ENCODE measurements at regions not wholly inside any gene's neighbourhood (a gene's known extent, or its start where the extent isn't known, plus 50 kb on each side); places are given as distances from the start of the nearest gene placed in this dataset.

- no peak for ATAC-seq (ENCODE audit: insufficient number of reproducible peaks, low FRiP score, low read depth)
- H3K27ac ChIP-seq, result no peak overlapping the region
- H3K27me3 ChIP-seq (replicated peaks; ENCODE audit: insufficient read depth), result no peaks in the 10 kb centered on the region
- no peaks in the 10 kb centered on the region for H3K4me1 ChIP-seq (ENCODE audit: control insufficient read depth in 1 of 2, low read depth in 2 of 2)
- no peak for DNase-seq (ENCODE audit: low spot score)
- H3K9me3 ChIP-seq, result no peaks in the 10 kb centered on the region
- no peak overlapping the region for H3K4me3 ChIP-seq
- H3K36me3 ChIP-seq, result no peaks in the 10 kb centered on the region
- TF ChIP-seq CTCF (IDR thresholded peaks at IDR 0.05), result no peak
Measured at GRCh38 chr13:62663767-62664166, 1248.1 kb upstream of the PCDH20 start.

- H3K4me1 ChIP-seq (ENCODE audit: control insufficient read depth in 1 of 2, low read depth in 2 of 2), result no peaks in the 10 kb centered on the region
- H3K9me3 ChIP-seq, result no peaks in the 10 kb centered on the region
- ATAC-seq (ENCODE audit: insufficient number of reproducible peaks, low FRiP score, low read depth) (no peak), DNase-seq (ENCODE audit: low spot score) (no peak)
- no peaks in the 10 kb centered on the region for H3K36me3 ChIP-seq
- H3K4me3 ChIP-seq, result no peak overlapping the region
- TF ChIP-seq CTCF (IDR thresholded peaks at IDR 0.05), result no peak
- H3K27ac ChIP-seq, result no peak overlapping the region
- no peaks in the 10 kb centered on the region for H3K27me3 ChIP-seq (replicated peaks; ENCODE audit: insufficient read depth)
Measured at GRCh38 chr13:62659365-62659764, 1243.7 kb upstream of the PCDH20 start.

- Histone ChIP-seq H3K4me3 (no peak overlapping the region), H3K36me3 (no peaks in the 10 kb centered on the region), H3K27me3 (replicated peaks; ENCODE audit: insufficient read depth) (no peaks in the 10 kb centered on the region), H3K27ac (no peak overlapping the region), H3K9me3 (no peaks in the 10 kb centered on the region), H3K4me1 (ENCODE audit: control insufficient read depth in 1 of 2, low read depth in 2 of 2) (no peaks in the 10 kb centered on the region)
- ATAC-seq (ENCODE audit: insufficient number of reproducible peaks, low FRiP score, low read depth), result no peak
- TF ChIP-seq CTCF (IDR thresholded peaks at IDR 0.05), result no peak
- DNase-seq (ENCODE audit: low spot score), result no peak
Measured at GRCh38 chr13:62653371-62653770, 1237.7 kb upstream of the PCDH20 start.

GRCh38 chr13:62643799-62644524, 1228.3 kb upstream of the PCDH20 start:
- no peaks in the 10 kb centered on the region for H3K4me1 ChIP-seq (ENCODE audit: control insufficient read depth in 1 of 2, low read depth in 2 of 2)
- no peaks in the 10 kb centered on the region for H3K9me3 ChIP-seq
- TF ChIP-seq CTCF (IDR thresholded peaks at IDR 0.05), result no peak
- DNase-seq (ENCODE audit: low spot score) (no peak), ATAC-seq (ENCODE audit: insufficient number of reproducible peaks, low FRiP score, low read depth) (no peak)
- no peaks in the 10 kb centered on the region for H3K27me3 ChIP-seq (replicated peaks; ENCODE audit: insufficient read depth)
- H3K27ac ChIP-seq, result no peak overlapping the region
- H3K36me3 ChIP-seq, result no peaks in the 10 kb centered on the region
- H3K4me3 ChIP-seq, result no peak overlapping the region

GRCh38 chr13:62643007-62643483, 1227.4 kb upstream of the PCDH20 start:
- TF ChIP-seq CTCF (IDR thresholded peaks at IDR 0.05), result no peak
- H3K4me3 ChIP-seq, result no peak overlapping the region
- DNase-seq (ENCODE audit: low spot score) (no peak), ATAC-seq (ENCODE audit: insufficient number of reproducible peaks, low FRiP score, low read depth) (no peak)
- no peaks in the 10 kb centered on the region for H3K4me1 ChIP-seq (ENCODE audit: control insufficient read depth in 1 of 2, low read depth in 2 of 2)
- no peaks in the 10 kb centered on the region for H3K27me3 ChIP-seq (replicated peaks; ENCODE audit: insufficient read depth)
- H3K36me3 ChIP-seq, result no peaks in the 10 kb centered on the region
- H3K27ac ChIP-seq, result no peak overlapping the region
- H3K9me3 ChIP-seq, result no peaks in the 10 kb centered on the region
